DMS 273 (cell line): ENCODE measurements at regions not wholly inside any gene's neighbourhood (a gene's known extent, or its start where the extent isn't known, plus 50 kb on each side); places are given as distances from the start of the nearest gene placed in this dataset.
"Not testable (repeated sequence)": the region's sequence is repeated elsewhere in the genome, so short reads cannot be mapped to it uniquely, and the experiment has no call there.

Experiments used
- DNase-seq: peaks from one replicate; lab custom pipeline; 2025; ENCODE audit not compliant: unreplicated experiment; lab: John Stamatoyannopoulos, UW

DNA sequence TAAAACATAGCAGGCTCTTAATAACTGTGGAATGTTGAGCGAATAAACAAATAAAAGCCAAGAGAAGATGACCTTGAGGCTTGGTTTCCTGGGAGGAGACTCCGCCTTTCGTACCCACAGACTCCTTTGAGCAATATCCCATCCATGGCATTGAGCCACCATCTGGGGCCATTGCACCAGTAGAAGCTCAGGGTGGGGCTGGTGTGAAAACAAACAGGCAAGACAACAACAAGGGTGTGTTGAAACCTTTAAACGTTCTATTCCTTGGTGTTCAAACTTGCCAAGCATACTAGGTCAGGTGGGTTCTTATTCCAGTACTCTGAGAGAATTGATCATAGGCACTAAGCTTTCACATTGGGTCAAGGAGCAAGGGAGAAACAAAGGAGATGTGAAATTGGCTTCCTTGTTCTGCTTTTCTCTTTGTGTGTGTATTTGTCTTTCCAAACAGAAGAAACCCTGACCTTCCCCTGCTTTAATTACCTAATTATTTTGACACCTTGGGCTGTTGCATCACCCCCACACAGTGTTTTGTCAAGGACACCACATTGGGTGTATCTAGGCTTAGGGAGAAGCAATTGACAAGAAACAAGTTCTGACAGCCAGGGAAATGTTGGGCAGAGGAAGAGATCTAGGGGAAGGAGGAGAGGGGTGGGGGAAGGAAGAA lies 105.1 kb upstream of the BCL6 start:
- DNase-seq = no peak

DNA sequence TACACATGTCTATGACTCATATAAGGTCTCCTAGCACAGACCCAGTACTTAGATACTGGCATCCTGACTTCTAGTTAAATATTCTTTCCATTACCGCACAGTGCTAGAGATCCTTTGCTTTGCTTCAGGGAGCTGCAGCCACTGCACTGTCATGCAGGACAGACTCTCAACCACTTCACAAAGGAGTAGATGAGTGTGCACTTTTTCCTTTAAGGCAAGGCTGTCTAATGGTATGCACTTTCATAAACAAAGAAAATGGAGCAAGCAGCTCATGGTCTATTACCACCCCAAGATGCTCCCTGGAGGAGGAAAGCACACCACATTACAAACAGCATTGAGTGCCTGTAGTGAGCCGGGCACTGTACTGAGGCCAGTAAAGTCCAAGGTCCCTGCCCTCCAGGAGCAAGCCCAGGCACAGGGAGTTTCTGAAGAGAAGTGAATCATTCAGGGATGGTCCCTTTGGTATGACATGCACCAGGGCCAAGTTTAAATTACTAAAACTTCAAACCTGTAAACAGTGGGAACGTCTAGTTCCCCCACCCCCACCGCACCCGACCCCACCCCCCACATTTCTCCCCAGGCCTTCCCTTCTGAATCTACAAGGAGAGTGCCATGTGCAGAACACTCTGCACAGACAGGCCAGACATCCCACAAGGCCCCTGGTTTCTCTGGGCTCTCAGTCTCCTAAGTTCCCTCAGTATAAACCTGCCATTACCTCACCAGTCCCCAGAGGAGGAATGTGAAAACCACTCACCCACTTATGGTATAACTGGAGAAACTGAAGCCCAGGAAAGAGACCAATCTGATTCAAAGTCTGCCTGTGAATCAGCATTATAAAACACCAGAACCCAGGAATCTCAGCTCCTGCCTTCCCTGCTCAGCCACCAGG lies 107.8 kb upstream of the BCL6 start:
- no peak for DNase-seq

DNA sequence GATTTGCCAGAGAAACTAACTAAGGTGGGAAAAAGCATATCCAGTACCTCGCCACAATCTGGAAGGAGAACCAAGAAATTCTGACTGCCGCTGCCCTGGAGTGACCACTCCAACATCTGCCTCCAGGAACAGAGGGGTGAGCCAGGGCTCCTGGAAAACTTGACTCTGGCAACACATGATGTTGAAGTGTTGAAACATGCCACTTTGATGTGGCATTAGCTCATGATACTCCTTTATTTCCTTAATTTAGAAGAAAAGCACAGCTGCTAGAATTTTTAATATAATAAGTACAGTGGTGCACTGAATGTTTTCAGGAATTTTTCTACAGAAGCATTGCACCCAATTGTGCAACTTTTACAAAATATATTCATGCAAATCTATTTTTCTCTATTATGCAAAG lies 109.9 kb upstream of the BCL6 start:
- no peak for DNase-seq

DNA sequence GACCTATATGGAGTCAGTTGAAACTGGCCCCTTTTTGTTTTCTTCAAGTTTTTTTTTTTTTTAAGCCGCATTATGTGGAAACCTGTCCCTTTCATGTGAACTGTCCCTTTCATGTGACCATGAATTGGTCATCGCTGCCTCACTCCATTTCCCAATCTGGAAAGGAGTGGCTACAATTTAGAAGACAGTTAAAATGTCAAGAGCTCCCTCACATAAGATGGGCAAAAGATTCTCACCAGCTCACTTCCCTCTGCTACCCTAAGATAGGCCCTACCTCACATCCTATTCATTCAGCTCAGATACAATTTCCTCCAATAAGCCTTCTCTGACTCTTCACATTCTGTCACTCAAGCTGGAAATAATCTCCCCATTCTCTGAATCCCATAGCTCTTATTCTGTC lies 111.3 kb upstream of the BCL6 start:
- no peak for DNase-seq

DNA sequence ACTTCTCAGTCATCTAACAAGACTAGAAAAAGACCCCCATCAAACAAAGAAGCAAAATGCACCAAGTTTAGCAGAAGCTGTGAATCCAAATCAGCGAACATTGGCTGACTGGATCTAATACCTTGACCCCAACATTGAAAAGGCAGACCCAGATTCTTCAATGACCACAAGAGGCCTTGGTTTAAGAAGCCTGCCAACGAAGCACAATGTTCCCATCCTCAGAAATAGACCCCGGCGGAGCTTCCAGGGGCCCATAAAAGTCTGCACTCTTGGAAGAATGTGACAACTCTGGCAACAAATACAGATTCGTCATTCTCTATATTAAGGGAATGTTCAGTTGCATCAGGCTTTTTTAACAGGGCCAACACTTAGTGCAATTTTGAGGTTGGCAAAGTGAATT lies 112.8 kb upstream of the BCL6 start:
- no peak for DNase-seq

DNA sequence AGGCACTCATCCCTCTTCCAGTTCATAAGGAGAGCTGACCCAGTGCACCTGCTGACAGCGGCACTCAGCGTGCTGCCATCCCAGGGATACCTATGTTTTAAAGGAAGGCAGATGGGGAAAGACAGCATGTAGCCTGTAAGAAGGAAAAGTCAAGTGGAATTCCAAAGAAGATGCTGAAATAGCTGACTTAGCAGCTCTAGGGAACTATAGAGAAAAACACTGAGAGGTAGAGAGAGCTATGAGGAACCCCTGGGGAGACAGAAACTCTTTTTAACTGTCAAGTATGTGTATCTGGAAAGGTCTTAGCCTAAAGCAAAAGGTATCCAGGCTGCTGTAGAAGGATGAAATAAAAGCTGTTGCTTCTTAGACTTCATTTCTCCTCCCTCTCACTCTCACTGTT lies 113.4 kb upstream of the BCL6 start:
- no peak for DNase-seq

DNA sequence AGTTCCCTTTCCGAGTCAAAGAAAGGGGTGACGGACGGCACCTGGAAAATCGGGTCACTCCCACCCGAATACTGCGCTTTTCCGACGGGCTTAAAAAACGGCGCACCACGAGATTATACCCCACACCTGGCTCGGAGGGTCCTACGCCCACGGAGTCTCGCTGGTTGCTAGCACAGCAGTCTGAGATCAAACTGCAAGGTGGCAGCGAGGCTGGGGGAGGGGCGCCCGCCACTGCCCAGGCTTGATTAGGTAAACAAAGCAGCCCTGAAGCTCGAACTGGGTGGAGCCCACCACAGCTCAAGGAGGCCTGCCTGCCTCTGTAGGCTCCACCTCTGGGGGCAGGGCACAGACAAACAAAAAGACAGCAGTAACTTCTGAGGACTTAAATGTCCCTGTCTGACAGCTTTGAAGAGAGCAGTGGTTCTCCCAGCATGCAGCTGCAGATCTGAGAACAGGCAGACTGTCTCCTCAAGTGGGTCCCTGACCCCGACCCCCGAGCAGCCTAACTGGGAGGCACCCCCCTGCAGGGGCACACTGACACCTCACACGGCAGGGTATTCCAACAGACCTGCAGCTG lies 117.5 kb upstream of the BCL6 start:
- DNase-seq = not testable (repeated sequence)

DNA sequence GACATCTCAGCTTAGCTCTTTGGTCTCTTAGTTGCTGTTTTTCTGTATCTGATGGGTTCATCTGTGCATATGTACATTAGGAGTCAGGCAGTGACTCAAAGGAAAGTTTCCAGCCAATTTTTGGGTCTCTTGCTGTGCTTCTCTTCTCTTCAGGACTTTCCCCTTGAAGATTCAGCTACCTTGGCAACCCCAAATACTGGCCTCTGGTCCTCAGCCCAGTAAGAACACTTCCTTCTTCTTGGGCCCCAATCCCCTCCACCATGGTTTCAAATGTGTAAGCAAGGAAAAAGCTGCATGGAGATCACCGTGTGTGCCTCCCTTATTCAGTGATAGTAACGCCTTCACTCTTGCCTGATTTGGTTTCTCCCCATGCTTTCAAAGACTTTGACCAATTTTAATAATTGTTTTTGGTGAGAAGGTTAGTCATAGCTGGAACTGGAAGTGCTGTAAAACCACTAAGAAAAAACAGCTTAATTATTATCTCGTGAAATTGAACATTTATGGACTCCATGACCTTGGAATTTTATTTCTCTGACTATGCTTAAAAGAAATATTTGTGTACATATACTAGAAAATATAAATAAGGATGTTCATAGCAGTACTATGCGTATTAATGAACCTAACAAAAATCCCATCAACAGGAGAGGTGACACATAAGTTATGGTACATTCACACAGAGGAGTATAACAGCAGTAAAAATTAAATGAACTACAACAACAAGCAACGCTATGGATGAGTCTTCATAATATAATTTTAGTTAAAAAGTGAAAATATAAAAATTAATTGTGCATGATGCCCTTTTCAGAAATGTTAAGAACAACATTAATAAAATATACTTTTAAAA lies 125.3 kb upstream of the BCL6 start:
- no peak for DNase-seq

DNA sequence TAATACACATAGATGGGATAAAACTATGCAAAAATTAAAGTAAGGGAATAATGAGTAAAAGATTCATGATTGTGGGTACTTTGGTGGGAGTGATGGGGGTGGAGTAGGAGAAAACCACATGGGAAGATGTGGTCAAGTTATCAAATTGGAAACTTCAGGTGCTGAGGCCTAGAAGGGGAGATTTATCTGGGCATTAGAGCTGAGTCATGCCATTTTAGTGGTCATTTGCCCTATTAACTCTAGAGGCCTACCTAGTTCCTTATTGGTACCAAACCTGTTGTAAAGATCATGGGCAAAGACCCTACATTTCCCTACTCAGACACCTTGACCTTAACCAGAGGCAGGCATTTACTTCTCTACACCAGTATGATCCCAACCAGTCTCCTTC lies 125.9 kb upstream of the BCL6 start:
- no peak for DNase-seq

DNA sequence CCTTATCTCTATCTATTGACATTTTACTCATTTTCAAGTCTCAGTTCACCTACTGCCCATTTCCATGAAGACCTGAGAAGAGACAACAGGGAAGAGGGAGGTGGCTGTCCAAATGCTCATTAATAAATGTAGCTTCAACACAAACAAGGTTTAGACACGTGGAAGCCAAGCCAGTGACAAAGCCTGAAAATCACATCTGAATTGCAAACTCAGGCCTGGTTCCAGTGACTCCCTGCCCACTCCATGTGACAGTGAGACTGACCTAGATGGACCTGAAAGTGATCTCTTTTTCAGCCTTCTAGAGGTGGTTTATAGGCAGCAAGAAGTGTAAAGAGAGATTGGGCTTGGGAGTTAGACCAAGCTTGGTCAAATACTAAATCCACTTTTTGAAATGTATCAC lies 126.6 kb upstream of the BCL6 start:
- DNase-seq = no peak

DNA sequence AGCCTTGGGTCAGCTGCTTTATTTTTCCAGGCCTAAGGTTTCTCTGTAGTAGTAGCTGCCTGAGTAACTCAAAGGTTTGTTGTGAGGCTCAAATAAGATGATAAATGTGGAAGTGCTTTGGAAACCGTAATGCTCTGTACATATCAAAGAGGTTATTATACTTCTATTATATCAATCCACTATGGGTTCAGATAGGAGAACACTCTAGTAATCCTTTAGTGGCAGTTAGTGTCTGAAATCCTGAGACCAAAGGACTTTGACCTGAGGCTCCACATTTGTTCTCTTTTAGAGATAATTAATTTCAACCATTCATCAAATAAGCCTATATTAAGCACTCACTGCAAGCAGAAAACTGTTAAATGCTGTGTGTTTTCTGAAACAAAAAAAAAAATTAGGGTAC lies 128.6 kb upstream of the BCL6 start:
- DNase-seq = no peak

DNA sequence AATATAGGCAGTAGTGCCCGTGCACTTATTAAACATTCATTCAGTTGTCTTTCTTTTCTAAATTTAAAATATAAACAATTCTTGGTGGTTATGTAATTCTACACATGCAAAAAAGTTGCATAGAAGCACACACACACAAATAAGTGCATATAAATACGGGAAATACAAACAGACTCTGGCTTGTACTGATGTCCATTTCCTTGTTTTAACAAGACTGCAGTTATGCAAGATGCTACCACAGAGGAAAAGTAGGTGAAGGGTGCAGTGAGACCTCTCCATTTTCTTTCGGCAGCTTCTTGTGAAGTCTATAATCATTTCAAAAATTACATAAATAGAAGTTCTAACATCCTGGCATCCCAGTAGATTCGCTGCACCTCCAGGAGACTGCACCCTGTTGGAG lies 130.6 kb upstream of the BCL6 start:
- DNase-seq = no peak

DNA sequence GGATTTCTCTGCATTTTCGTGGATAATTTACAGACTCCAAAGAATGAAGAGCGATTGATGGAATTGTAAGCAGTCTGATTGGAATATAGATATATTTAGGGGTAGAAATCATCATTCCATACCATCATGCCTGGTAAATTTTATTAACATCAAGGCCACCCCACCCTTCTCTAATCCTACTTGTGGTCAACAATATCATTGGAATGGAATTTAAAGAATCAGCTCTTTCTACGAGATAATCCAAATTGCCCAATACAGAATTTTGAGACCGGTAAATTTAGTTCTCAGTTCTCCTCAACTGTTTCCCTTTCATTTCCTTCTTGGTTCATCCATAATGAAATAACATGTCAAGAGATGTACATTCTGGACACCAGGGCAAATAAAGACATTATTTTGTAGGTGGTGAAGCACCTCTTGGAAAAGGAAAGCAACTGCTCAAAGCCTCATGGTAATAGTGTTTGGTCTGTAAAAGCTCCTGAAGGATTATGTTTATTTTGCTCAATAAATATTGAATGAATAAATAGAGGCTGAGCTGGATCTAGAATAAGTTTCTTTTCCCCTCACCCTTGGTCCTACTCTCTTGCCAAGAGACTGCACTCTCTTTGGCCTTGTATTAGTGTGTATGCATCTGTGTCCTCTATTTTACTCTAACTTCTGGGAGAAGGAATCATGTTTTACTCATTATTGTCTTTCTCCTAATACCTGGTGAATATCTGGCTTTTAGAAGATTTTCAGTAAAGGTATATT lies 133.7 kb upstream of the BCL6 start:
- no peak for DNase-seq

DNA sequence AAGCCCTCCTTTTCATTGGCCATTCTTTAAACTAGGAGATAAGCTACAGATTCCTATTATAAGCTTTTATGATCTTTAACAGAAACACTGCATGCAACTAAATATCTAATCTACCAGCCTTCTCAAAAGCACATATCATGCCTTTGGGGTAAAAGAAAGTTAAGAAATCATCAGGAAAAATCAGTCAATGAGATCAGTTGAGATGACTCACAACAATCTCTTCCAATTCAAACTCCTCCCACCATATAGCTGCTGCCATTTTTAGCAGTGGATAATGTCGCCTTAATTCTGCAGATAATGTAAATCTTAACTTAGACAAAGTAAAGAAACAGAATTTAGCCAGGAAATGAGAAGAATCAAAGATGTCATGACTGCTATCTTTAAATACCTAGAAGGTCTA lies 135.2 kb upstream of the BCL6 start:
- no peak for DNase-seq

DNA sequence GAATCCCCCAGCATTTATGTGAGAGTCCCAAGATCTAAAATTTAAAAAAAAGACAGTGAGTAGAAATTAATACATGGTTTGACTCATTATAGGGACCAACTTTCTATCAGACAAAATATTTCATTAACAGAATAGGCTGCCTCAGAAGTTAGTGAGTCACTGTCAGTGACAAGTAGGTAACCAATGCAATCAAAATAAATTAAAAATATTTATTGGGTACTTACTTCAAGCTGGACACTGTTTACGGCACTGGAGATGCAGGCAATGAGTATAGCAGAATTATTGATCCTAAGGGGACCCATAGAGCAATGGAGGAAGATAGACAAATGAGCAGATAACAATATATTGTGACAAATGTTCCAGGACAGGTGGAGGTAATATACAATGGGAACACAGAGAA lies 135.6 kb upstream of the BCL6 start:
- DNase-seq = no peak

DNA sequence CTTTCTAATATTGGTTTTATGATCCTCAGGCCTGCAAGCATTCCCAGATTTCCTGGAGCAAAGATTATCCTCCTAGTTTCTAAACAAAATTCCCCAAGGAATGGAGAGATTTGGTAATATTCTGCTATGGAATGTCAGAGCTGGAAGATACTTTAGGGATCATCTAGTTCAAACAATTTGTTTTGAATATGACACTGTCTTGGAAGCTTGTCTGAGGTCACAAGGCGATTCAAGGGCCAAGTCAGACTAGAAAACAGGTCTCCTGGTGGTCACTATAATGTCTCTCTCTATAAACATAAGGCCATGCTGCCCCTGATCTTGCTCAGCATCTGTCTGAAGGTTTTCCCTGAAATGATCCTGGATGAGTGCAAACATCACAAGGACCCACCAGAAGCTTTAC lies 143.4 kb upstream of the BCL6 start:
- DNase-seq = no peak

DNA sequence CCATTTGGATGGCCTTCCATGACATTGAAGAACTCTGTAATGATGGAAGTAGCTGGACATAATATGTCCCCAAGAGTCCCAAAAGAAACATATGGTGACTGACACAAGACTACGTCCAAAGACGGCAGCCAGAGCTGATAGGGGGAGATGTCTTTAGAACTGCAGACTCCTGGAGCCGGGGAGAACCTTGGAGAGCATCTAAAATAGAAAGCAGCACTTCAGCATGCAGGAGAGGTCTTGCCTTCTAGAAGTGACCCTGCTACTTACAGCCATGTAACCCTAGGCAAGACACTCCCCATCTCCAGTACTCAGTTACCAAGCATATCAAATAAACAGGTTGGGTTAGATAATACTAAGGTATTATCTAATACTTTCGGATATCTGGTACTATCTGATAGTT lies 143.8 kb upstream of the BCL6 start:
- DNase-seq = no peak

DNA sequence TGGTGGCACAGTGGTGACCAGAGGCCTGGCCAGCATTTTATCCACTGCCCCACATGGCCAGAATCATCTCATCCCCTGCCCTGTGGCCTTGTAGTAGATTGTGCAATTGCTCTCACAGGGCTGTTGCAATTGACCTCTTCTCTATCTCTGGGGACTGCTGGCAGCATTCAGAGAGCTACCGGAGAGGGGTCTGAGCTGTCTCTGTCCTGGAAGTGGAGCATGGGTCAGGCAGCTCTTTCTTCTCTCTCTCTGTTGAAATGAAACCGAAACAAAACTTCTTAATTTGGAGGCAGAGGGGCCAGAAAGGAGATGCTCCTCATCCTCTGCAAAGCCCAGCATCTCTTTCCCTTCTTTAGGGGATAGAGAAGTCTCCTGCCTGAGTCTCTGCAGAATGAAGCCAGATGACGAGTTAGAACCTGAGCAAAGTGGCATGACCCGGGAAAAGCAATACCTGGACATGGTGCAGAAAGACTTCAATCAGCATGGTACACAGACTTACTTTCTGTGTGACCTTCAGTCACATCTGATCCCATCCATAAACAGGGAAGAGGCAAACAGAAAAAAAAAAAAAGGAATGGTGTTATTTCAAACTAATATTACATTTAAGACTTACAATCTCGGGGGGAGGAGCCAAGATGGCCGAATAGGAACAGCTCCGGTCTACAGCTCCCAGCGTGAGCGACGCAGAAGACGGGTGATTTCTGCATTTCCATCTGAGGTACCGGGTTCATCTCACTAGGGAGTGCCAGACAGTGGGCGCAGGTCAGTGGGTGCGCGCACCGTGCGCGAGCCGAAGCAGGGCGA lies 144.5 kb upstream of the BCL6 start:
- no peak for DNase-seq

DNA sequence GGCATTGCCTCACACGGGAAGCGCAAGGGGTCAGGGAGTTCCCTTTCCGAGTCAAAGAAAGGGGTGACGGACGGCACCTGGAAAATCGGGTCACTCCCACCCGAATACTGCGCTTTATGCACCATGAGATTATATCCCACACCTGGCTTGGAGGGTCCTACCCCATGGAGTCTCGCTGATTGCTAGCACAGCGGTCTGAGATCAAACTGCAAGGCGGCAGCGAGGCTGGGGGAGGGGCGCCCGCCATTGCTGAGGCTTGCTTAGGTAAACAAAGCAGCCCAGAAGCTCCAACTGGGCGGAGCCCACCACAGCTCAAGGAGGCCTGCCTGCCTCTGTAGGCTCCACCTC lies 145.1 kb upstream of the BCL6 start:
- not testable (repeated sequence) for DNase-seq

DNA sequence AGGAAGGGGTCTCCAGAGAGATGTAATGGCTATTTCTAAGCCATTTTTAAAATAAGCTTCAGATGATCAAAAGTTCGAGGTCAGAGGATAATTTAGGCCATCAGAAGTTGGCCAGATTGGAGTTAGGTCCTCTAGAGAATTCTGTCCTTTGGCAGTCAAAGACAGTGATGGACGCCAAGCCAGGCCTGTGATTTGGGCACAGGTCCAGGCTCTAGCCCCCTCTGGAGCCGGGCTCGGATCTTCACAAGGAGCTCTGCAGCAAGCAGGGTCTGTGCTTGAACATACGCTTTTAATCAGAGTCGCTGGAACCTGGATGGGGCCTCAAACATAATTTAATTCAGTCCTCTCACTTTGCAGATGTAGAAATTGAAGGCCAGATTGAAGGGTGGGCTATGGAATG lies 151.4 kb upstream of the BCL6 start:
- no peak for DNase-seq
